GM19452 (cell line): ENCODE measurements at regions not wholly inside any gene's neighbourhood (a gene's known extent, or its start where the extent isn't known, plus 50 kb on each side); places are given as distances from the start of the nearest gene placed in this dataset.
"Not testable (repeated sequence)": the region's sequence is repeated elsewhere in the genome, so short reads cannot be mapped to it uniquely, and the experiment has no call there.

ENCODE experiments used
- ATAC-seq: cut with Tn5 transposase; IDR thresholded peaks from one replicate; pipeline ENCODE4 v1.9.1; 2021; ENCODE audit not compliant: unreplicated experiment

DNA sequence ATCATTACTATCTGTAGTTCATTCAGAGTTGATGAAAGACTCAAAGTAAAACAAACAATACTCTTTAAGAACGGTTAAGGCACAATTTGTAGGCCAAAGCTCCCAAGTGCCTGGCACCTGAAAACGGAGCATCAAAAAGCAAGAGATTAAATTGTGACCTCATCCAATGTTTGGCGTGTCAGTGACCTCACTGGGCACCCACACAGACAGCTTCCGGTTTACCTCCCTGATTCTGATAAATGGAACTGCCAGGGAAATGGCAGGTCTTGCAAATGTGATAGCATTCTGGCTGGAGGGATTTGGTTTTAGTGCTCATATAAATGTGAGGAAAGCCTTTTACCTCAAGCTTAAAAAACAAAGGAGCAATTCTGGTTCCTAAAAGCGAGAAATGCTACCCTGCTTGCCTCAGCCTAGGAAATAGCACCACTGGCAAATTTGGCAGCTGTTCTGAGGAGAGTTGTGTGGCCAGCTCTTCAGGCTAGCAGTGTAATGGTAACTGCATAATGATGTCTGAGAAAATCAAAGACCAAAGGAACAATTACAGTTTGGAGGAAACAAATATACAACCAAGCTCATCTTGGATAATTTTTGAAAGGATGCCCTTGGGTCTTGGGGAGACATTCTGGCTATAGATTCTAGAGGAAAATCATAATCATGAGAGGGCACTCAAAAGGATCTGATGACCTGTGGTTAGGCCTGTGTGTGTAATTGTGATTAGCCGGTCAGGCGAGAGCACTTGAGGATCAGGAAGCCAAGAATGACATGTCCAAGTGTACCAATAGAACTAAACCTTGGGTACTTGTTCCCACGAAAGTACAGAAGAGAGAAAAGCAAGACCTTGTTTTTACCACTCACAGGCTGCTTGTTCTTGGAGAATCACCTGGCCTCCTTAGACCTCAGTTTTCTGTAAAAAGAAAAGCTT lies 174.3 kb downstream of the TFAP2B start:
- ATAC-seq, result no peak

DNA sequence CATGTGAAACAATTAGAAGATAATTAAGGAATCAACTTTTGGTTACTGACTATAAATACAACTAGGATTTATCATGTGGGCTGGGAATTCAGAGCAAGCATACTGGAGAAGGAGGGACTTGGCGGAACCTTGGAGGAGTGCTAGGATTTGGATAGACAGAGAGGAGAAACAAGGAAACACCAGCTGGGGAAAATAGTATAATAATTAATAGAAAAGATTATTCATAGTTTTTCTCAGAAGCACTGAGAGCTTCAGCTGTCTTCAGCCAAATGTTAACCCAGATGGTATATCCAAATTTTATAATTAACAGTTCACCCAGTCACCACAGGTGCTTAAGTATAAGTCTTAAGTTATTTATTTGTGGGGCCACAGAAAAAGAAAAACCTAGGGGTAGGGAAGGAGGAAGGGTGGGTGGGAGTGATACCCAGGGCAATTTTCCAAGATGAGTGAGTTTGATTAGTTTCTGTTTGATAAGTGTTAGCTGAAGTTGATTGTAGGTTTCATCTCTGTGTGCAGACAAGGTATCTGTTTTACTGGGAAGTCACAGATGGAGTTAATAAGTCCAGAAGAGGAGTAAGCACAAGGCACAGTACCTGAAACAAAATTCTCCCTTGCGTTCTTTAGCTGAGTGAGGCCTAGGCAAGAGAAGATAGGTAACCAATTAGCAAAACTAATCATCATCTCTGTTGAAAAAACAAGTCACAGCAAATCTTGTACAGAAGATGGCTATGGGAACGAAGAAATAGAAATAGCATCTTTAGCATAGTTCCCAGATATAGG lies 175.5 kb downstream of the TFAP2B start:
- ATAC-seq, result no peak

DNA sequence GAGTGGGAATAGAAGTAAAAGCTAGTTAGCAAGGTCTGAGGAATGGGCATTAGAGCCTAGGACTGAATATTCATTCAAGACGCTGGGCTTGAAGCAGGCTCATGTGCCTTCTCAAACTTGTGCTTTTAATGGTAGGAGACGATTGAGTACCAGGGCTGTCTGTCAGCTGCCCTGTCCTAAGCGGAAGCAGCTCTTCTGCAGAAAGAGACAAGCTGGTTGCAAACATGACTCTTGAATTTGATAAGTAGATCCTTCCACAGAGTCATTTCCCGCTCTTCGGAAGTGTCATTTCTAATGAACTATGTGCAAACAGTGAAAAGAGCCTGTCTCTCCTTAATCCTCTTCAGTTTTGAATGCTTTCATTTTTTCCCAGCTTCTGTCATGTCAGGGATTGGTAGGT lies 176.4 kb downstream of the TFAP2B start:
- no peak for ATAC-seq

DNA sequence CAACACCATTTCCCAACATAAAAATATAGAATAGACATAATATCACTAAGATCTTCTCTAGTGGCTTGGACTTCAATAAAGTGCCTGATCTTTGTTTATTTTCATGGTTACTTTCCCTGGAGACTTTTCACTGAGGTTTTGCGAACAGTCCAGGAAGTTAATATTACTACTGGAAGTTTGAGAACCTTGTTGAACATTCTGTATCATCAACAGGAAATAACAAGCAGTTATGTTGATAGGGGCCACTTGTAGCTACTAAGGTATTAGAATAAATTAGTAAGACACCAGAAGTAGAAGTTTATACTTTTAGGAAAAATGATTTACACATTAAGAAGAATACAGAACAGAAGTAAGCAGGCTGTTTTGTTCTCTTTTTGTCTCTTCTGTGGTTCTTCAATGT lies 180.2 kb downstream of the TFAP2B start:
- no peak for ATAC-seq

DNA sequence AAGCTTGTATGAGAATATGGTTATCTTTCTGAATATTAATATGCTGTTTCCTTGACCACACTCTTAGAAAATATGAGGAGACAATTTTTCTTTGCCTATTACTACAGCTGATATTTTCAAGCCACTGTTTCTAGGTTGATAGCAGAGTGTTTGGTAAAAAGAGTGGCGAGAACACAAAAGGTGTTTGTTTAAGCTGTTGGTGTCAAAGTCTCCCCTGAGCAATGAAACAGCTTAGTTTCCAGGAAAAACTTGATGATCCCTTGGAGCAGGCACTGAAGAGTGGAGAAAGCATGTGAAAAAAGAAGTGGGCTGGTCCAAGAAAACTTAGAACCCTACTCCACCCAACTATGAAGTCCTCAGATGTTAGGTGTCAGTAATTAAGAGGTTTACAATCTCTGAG lies 182.7 kb downstream of the TFAP2B start:
- ATAC-seq, result no peak

DNA sequence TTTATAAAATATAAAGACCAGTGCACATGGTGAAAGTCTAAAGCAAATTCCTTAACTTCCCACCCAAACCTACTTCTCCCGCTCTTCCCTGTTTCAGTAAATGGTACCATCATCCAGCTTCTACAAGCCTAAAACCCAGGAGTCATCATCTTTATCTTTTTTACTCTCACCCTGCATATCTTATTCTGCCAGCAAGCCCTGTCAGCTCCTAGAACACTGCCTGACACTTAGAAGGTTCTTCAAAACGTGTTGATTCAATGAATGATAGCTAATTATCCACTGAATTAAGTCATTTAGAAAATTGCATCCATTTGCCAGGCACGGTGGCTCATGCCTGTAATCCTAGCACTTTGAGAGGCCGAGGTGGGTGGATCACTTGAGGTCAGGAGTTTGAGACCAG lies 185.7 kb downstream of the TFAP2B start:
- no peak for ATAC-seq

DNA sequence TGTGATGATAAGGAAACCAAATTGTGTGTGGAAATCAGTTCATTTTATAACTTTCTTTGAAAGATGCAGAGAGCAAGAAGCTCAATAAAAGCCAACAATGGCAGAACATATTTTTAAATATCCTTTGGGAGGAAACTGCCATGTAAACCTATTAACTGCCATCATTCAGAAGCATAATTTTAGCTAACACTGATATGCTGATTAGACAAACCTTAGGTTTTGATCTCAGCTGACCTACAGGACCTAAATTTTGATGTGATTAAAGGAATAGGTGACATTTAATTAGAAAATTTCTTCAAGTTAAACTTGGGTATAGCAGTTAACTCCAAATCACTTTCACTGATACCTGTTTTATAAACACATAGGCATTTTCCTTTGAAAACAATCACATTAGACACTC lies 187.1 kb downstream of the TFAP2B start:
- no peak for ATAC-seq

DNA sequence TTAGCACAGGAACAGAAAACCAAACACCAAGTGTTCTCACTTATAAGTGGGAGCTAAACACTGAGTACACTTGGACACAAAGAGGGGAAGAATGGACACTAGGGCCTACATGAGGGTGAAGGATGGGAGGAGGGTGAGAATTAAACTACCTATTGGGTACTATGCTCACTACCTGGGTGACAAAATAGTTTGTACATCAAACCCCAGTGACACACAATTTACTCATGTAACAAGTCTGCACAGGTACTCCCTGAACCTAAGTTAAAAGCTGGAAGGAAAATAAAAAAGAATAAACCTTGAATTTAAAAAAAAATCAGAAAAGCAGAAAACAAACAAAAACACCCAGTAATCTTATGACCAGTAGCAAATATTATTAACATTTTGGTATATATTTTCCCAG lies 188.6 kb downstream of the TFAP2B start:
- no peak for ATAC-seq

DNA sequence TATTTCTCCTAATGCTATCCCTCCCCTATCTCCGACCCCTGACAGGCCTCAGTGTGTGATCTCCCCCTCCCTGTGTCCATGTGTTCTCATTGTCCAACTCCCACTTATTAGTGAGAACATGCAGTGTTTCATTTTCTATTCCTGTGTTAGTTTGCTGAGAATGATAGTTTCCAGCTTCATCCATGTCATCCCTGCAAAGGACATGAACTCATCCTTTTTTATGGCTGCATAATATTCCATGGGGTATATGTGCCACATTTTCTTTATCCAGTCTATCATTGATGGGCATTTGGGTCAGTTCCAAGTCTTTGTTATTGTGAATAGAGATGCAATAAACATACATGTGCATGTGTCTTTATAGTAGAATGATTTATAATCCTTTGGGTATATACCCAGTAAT lies 190.0 kb downstream of the TFAP2B start:
- ATAC-seq, result not testable (repeated sequence)

DNA sequence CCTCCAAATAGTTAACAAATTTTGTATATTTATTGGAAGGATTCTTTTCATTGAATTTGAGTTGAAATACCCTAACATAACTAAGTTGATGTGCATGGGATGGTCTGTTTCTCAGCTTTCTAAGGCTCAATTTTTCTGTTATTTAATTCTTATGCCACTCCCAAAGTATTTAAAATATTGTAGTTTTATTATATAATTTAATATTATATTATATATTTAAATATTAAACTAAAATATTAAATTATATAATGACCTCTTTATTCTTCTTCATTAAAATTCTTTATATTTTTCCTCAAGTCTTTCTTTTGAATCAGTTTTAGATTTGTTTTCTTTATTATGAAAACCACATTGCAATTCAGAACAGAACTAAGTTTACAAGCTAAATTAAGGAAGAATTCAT lies 194.7 kb downstream of the TFAP2B start:
- ATAC-seq, result no peak

DNA sequence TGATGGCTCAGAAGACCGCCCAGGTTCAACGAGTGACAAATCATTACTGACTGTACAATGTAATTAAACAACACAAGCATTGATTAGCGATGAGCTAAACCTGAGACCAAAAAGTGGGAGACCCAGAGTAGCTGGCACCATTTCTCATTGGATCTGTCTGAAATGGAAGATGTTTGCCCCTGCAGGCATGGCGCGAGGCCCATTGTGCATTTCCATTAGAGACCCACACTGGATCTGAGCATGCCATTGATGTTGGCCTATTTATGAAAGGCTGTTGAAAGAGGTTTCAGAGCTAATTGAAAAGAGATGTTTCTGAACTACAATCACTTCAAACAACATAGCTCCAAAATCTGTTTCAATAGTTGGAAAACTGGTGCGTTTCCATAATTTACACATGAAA lies 196.7 kb downstream of the TFAP2B start:
- ATAC-seq, result no peak

DNA sequence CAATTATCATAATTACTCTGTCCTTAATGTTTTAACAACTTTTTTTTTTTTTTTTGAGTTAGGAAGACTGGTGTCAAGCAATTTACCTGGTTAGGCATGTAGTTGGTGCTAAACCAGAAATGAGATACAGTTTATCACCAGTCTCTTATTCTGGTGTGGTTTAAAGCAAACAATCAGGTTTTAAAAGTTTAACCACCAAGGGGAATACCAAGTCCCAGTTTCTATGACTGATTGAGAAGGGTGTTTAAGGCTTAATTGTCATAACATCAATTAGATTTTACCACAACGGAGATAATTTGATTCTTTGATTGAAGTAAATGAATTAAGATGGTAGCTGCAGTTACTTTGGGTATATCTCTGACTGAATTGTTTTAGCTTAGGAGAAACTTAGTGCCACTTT lies 197.8 kb downstream of the TFAP2B start:
- ATAC-seq, result no peak

DNA sequence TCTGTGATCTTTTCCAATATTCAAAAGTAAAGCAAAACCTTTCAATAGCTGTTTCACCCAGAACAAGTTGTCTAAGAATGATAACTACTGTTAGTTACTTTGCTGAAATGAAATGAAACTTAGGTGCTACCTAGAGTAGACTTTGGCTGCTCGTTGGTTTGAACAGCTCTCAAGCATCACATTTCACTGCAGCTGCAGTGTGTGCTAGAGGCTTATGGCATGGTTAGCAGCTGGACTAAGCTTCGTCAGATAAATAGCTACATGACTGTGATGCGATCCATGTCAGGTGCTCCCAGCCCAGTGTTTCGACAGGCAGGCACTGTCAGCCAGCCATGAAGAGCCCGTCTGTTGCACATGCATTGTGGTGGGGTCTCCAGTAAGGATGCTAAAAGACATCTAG lies 201.1 kb downstream of the TFAP2B start:
- ATAC-seq, result no peak

DNA sequence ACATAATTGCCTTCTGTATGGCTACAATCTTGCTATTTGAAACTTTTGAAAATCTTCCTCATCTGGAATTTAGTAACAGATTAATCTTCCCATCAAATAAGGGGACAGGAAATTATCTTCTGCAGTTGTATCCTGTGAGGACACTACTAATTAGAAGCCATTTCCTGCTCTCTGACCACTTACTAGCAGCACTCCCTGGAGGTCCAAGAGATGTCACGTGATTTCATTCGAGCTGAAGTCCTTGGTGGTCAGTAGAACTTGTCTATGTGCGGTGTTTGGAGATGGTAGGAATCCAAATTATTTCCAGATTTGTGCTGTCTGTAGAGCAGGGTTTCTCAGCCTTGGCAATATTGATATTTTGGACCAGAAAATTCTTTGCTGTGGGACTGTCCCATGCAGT lies 202.5 kb downstream of the TFAP2B start:
- no peak for ATAC-seq

DNA sequence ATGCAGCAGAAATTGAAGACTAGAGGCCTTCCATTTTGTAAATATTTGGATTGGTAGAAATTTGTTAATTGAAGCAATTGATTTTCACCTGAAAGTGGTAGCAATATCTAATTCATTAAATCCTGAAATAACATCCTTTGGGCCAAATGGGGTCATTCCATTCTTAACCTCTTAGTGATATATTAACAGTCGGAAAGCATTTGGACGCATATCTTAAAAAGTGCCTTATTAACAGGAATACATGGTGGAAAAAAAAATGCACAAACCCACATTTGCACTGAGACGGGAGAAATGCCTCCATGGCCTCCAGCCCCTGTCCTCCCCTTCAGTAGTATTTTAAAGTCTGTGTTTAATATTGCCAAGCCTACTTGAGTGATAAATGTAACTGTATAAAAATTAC lies 205.5 kb downstream of the TFAP2B start:
- no peak for ATAC-seq

DNA sequence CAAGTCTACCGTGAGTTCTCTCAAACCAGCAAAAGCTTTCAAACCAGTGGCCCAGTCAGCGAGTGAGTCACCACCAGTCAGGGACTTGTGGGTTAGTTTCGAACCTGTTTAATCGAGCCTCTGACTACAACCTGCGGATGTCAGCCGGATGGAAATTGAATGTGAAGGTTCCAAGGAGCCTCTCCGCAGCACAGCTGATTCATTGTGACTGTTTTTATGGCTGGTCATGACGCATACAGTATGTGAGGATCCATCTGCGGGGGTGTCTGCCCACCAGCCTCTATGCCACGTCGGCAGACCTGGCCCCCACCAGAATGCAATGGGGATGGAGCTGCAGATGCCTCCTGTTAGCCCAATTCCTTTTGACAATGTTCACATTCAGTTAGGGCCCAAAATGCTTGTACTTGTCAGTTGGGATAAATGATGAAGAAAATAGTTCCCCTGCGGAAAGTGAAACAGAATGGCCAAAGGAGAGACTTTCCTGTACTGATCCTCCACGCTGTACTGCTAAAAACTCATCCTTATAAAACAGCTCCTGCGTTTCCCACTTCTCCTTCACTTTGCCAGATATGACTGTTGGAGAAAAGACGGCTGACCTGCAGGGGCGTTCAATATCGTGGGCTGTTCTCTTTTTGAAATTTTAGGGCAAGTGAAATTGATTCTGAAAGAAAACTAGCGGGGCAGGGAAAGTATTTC lies 206.6 kb downstream of the TFAP2B start:
- ATAC-seq, result no peak

DNA sequence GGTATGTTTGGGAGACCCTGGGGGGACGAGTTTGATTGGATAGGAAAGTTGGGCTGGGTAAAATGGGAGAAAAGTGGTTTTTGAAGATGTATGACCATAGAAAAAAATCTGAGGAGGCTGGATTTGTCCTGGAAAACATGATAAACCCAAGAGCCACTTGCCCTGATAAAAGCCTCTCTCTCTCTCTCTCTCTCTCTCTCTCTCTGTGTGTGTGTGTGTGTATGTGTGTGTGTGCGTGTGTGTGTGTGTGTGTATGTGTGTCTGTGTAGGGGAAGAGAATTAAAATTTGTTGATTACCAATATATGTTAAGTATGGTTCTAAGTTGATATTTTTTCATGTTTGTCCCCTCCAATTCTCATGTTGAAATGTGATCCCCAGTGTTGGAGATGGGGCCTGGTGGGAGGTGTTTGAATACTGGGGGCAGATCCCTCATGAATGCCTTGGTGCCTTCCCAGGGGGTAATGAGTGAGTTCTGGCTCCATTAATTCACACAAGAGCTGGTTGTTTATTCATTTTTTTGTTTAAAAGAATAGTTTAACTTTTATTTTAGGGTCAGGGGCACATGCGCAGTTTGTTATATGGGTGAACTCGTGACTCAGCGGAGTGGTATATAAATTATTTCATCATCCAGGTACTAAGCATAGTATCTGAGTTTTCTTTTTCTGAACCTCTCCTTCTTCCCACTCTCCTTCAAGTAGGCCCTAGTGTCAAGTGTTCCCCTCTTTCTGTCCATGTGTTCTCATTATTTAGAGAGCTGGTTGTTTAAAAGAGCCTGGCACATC lies 208.8 kb downstream of the TFAP2B start:
- no peak for ATAC-seq

DNA sequence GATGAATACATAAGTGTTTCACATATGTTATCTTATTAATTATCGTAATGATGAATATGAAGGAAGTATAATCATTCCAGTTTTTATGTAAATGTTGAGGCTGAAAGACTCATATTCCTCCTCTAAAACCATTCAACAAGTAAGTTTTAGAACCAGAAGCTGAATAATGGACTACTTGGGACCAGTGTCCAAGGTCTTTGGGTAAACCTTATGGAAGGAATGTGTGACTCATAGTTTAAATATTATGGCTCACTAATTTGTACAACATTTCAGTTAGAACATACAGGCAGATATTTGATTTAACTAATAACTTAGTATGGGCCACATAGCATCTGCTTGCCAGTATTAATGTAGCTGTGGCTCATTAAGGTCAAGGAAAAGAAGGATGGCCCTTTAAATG lies 209.6 kb downstream of the TFAP2B start:
- no peak for ATAC-seq

DNA sequence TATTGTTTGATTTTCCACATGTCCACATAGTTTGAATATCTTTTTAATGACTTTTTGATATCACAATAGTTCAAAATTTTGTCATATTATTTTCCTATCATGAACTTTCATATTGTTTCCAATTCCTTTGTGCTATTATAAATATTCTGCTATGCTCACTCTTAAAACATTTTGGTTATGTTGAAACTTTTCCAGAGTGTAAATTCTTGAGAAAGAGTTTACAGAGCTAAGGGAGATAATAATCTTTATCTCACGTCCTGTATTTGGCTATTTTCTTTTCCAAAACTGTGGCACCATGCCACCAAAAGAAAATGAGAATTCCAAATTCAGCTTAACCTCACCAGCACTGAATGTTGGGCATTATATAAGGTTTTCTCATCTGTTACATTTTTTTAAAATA lies 210.9 kb downstream of the TFAP2B start:
- no peak for ATAC-seq

DNA sequence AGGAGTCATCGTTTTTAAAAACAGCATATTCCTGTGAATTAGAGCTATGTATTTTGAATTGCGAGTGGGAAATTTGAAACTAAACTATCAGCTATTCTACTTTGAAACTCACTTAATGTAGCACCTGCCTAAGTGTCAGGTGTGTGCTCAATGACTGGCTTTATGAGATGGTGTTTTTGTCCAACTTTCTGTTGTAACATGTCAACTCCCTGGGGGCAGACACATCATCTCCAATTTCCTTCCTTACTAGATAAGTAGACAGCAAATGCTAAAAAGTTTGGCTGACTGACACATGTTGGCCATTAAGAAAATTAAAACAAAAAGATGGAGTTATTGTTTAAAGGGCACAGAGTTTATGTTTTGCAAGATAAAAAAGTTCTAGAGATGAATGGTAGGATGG lies 226.9 kb downstream of the TFAP2B start:
- ATAC-seq, result no peak
